ENCODE measurements at regions not wholly inside any gene's neighbourhood (a gene's known extent, or its start where the extent isn't known, plus 50 kb on each side); places are given as distances from the start of the nearest gene placed in this dataset.

GRCh38 chr2:12421046-12421445 is 295.7 kb upstream of the TRIB2 start:
- no peaks in the 10 kb centered on the region for H4K20me1 ChIP-seq (ENCODE audit: control insufficient read depth, extremely low read depth, insufficient read depth, low read length)
- DNase-seq (ENCODE audit: low read depth, low spot score) = no peak
- no peak overlapping the region for H3K27ac ChIP-seq (ENCODE audit: control insufficient read depth, insufficient read depth, low read length)
- no peaks in the 10 kb centered on the region for H3K4me1 ChIP-seq (ENCODE audit: control insufficient read depth, extremely low read depth, insufficient read depth, low read length)
- no peaks in the 10 kb centered on the region for H3K9me1 ChIP-seq (ENCODE audit: control insufficient read depth, extremely low read depth, insufficient read depth, low read length)
- no peaks in the 10 kb centered on the region for H3K9me3 ChIP-seq (ENCODE audit: control insufficient read depth, low read depth, low read length)
- FAIRE-seq = no peak
- no peaks in the 10 kb centered on the region for H3K36me3 ChIP-seq (ENCODE audit: control insufficient read depth in 2 of 2, extremely low read depth in 1 of 2, insufficient read depth in 2 of 2, low read length in 2 of 2)
- dilution Hi-C loops (cut with MboI; ENCODE audit: extremely low pct_ligation_motif_present, low sequenced_read_pairs) = no loop called here
- no peak overlapping the region for H3K4me3 ChIP-seq (ENCODE audit: control insufficient read depth in 2 of 3, extremely low read depth in 1 of 3, insufficient read depth in 2 of 3, low read depth in 1 of 3, low read length in 3 of 3)
- H3K27me3 ChIP-seq (ENCODE audit: control insufficient read depth, extremely low read depth, insufficient read depth, low read length) = no peaks in the 10 kb centered on the region
- no peak overlapping the region for H2AFZ ChIP-seq (ENCODE audit: control insufficient read depth, low read length)
- H3K79me2 ChIP-seq (ENCODE audit: control insufficient read depth, insufficient read depth, low read length) = no peaks in the 10 kb centered on the region
- H3K9ac ChIP-seq (ENCODE audit: control insufficient read depth, extremely low read depth, insufficient read depth, low read length) = no peak overlapping the region
- TF ChIP-seq EZH2 (IDR thresholded peaks at IDR 0.05; ENCODE audit: low read length) (no peak), CTCF (optimal IDR thresholded peaks at IDR 0.05 in 1 of 3, IDR thresholded peaks at IDR 0.05 in 1 of 3, conservative IDR thresholded peaks at IDR 0.05 in 1 of 3; ENCODE audit: extremely low read depth in 1 of 3, insufficient read depth in 2 of 3, low read length in 3 of 3) (no peak)
- H3K4me2 ChIP-seq (ENCODE audit: control insufficient read depth, extremely low read depth, insufficient read depth, low read depth, low read length) = no peak overlapping the region

DNA sequence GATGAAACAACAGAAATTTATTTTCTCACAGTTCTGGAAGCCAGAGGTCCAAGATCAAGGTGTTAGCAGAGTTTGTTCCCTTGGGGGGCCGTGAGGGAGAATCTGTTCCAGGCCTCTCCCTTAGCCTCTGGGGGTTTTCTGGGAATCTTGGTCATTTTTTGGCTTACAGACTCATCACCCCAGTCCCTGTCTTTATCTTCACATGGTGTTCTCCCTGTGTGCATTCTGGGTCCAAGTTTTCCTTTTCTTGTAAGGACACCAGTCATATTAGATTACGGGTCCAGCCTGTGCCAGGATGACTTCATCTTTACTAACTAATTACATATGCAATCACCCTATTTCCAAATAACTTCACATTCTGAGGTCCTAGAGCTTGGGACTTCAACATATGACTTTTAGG is 292.5 kb upstream of the TRIB2 start:
- Histone ChIP-seq H3K79me2 (ENCODE audit: control insufficient read depth, insufficient read depth, low read length) (no peaks in the 10 kb centered on the region), H3K9me3 (ENCODE audit: control insufficient read depth, low read depth, low read length) (no peaks in the 10 kb centered on the region), H3K27ac (ENCODE audit: control insufficient read depth, insufficient read depth, low read length) (no peak overlapping the region), H3K9me1 (ENCODE audit: control insufficient read depth, extremely low read depth, insufficient read depth, low read length) (no peaks in the 10 kb centered on the region), H4K20me1 (ENCODE audit: control insufficient read depth, extremely low read depth, insufficient read depth, low read length) (no peaks in the 10 kb centered on the region), H3K4me3 (ENCODE audit: control insufficient read depth in 2 of 3, extremely low read depth in 1 of 3, insufficient read depth in 2 of 3, low read depth in 1 of 3, low read length in 3 of 3) (no peak overlapping the region), H3K27me3 (ENCODE audit: control insufficient read depth, extremely low read depth, insufficient read depth, low read length) (no peaks in the 10 kb centered on the region), H3K36me3 (ENCODE audit: control insufficient read depth in 2 of 2, extremely low read depth in 1 of 2, insufficient read depth in 2 of 2, low read length in 2 of 2) (no peaks in the 10 kb centered on the region), H2AFZ (ENCODE audit: control insufficient read depth, low read length) (no peak overlapping the region), H3K4me2 (ENCODE audit: control insufficient read depth, extremely low read depth, insufficient read depth, low read depth, low read length) (no peak overlapping the region), H3K4me1 (ENCODE audit: control insufficient read depth, extremely low read depth, insufficient read depth, low read length) (no peaks in the 10 kb centered on the region), H3K9ac (ENCODE audit: control insufficient read depth, extremely low read depth, insufficient read depth, low read length) (no peak overlapping the region)
- FAIRE-seq = no peak
- TF ChIP-seq EZH2 (IDR thresholded peaks at IDR 0.05; ENCODE audit: low read length) (no peak), CTCF (optimal IDR thresholded peaks at IDR 0.05 in 1 of 3, IDR thresholded peaks at IDR 0.05 in 1 of 3, conservative IDR thresholded peaks at IDR 0.05 in 1 of 3; ENCODE audit: extremely low read depth in 1 of 3, insufficient read depth in 2 of 3, low read length in 3 of 3) (no peak)
- dilution Hi-C loops (cut with MboI; ENCODE audit: extremely low pct_ligation_motif_present, low sequenced_read_pairs) = no loop called here
- no peak for DNase-seq (ENCODE audit: low read depth, low spot score)
